HG02642 (cell line): ENCODE measurements at regions not wholly inside any gene's neighbourhood (a gene's known extent, or its start where the extent isn't known, plus 50 kb on each side); places are given as distances from the start of the nearest gene placed in this dataset.
"Not testable (repeated sequence)": the region's sequence is repeated elsewhere in the genome, so short reads cannot be mapped to it uniquely, and the experiment has no call there.

ENCODE experiments used
- ATAC-seq: cut with Tn5 transposase; IDR thresholded peaks from one replicate; pipeline ENCODE4 v1.9.1; 2021; ENCODE audit warnings: mild to moderate bottlenecking; ENCODE audit not compliant: unreplicated experiment, poor library complexity

DNA sequence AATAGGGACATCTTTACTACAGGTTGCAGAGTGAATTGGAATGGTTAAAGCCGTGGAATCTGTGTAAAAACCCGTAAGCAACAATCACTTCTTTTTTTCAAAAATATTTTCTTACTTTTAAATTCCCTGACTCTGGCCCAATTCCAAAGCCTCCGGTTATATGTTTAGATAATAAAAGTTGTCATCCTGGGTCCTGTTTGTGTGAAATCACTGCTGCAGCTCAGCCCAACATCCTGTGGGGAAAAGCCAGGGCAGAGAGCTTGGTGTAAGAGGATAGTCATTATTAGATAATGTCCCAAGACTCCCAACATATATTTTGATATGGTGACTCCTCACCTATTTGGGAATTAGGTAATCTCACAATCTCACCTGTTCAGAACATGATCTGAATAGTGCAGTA, 586.0 kb upstream of the BRINP1 start:
- no peak for ATAC-seq

DNA sequence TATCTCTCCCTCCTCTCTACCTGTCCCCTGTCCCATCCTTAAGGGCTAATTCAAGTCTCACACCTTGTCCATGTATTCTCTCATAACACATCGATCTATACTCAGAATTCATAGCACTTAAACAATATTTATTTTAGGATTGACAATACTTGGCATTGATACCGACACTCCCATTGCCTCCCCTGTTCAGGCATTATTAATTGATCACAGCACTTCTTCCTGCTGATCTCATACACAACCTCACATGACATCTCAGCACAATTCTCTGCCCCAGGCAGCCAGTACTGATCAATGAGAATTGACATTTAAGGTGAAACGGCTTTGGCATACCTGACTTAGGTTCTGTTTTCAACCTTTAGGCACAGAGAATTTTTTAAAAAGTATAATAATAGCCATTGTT, 582.4 kb upstream of the BRINP1 start:
- ATAC-seq, result no peak

DNA sequence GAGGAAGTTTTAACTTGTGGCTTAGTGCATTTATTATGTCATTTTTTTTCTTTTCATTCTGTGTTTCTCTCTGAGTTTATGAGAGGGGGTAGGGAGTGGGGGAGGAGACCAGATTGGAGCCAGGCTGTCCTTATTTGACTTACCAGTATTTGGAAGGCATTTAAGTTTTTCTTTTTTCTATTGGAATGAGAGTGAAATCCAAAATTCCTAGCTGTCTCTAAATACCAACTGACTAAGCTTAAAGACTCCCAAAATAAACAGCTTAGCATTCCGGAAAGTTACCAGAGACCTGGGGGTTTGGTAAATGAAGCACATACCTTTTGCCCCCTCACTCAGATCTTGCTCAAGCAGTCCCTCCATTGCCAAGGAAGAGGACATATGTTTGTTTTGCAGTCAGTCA, 581.9 kb upstream of the BRINP1 start:
- ATAC-seq, result no peak

DNA sequence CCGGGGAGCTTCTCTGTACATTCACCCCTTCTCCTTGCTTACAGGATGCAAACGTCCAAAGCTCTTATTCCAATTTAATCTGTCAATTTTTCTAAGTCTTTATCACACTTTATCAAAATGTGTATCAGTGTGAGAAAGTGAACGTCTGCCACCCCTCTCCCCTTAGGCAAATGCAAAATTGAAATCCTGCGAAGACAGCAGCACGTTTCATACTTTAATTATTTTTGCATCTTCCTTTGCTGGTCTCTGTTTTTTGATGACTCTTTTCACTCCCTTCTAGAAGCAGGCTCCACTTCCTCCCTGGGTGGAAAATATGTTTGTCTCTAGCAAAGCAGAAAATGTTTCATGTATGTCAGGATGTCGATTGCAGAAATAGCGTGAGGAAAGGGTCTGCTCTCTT, 576.5 kb upstream of the BRINP1 start:
- no peak for ATAC-seq

DNA sequence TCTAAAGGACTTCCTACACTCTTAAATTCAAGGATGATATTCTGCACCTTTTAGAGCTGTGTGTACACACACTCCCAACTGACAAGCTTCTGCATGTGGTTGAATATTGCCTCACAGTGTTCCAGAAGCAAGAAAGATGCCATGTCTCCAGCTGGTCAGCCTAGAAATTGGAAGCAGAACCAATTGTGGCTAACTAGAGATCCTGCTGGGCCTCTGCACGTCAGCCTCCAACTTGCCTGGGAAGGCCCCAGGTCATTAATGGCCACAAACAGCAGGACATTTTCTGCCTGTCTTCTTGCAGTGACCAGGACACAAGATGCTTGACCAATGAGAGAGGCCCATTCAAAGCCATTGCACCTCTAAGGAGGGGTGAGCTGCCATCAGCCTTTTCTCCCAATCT, 571.9 kb upstream of the BRINP1 start:
- no peak for ATAC-seq

DNA sequence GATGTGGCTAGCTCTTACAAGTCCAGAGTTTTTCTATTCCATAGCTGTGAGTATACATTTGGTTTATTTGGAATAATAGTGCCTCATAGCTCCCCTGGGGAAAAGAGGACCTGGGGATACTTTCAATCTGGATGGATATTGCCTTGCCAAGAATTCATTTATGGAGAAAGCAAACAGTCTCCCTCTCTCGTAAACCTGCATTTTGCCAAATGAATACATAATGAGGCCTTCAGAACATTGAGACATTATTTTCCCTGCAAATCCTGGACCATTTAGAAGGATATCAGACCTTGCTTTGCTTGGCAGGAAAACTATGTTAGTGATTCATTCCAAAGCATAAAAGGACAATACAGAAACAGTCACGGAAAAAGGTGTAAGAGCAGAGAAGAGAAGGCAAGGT, 569.6 kb upstream of the BRINP1 start:
- no peak for ATAC-seq

DNA sequence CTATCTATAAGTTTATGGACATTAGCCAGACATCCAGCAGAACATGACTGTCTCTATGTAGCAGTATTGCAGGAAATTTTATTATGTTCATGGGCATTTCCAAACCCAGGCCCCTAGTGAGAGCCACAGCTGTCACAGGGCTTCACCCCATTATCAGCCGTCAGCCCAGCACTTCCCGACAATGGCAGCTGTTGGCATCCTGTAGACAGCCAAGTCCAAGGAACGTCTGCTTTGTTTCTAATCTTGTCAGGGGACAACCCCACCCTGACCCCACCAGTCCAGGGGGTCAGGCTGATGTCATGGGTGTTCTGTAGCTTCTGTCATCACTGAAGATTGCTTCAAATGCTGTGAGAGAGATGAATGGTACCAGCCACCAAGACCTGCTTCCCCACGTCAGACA, 565.3 kb upstream of the BRINP1 start:
- ATAC-seq, result no peak

DNA sequence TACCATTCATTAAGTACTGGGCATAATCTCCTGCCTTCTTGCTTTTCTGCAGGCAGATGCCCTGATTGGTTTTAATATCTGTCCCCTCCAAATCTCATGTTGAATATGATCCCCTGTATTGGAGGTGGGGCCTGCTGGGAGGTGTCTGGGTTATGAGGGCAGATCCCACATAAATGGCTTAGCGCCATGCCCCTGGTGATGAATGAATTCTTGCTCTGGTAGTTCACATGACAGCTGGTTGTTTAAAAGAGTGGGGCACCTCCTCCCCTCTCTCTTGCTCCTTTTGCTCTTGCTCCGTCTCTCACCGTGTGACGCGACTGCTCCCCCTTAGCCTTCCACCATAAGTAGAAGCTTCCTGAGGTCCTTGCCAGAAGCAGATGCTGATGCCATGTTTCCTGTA, 564.0 kb upstream of the BRINP1 start:
- ATAC-seq, result no peak

DNA sequence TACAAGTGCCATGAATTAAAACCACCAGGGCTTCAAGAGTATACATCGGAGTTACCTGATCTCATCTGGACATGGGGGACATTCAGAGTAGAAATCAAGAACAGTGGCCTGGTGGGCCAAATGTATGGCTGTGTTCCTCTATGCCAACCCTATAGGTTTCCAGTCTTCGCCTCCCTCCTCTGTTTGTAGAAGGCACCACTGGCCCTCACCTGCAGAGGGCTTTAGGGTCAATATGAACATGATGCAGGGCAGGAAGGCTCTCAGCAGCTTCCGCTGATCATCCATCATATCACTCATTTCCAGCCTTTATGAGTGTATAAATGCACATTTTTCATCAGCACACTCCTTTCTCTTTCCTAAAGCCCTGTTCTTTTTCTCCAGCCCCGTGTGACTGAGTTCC, 555.5 kb upstream of the BRINP1 start:
- no peak for ATAC-seq

DNA sequence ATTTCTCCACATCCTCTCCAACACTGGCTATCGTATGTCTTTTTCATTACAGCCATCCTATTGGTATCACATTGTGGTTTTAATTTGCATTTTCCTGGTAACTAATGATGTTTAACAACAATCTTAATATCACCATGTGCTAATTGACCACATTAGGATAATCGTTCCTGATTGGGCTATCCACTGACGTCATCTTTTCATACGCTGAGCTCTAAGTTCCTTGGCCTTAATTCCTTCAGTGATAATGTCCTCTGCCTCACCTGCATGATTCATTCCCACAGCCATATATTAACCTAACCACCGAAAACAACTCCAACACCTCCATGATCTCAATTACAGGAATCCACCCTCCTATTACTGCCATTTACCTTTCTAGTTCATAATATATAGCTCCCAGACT, 547.9 kb upstream of the BRINP1 start:
- no peak for ATAC-seq

DNA sequence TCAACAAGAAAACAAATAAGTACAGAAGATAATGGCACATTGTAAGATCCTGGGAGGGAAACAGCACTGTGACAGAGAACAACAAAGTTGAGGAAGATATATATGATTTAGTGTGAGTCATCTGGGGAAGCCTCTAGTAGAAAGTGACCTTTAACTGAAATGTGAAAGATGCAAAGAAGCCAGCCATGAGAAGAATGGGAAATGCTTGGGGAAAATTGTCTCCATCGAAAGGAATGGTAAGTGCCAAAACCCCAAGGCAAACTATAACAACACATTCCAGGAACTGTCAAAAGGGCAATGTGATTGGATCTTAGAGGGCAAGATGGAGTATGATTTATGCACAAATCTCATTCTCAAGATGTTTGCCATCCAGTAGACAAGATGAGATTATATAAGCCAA, 537.8 kb upstream of the BRINP1 start:
- ATAC-seq, result no peak

DNA sequence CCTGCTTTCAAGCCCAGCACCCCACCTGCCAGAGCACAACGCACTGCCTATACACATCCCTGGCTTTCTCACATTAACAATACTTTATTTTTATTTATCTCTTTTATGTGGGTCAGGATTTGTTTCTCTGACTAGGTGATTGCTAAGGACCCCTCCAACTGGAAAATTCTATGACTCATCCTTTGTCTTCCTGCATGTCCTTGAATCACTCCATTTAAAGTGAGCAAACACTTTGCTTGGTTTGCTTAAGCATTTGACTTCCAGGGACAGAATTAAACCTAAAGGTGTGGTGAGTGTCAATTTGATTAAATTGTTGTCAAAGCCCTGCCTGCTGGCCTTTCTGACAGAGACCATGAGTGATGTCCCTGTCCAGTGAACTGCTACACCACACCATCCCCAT, 536.5 kb upstream of the BRINP1 start:
- no peak for ATAC-seq

DNA sequence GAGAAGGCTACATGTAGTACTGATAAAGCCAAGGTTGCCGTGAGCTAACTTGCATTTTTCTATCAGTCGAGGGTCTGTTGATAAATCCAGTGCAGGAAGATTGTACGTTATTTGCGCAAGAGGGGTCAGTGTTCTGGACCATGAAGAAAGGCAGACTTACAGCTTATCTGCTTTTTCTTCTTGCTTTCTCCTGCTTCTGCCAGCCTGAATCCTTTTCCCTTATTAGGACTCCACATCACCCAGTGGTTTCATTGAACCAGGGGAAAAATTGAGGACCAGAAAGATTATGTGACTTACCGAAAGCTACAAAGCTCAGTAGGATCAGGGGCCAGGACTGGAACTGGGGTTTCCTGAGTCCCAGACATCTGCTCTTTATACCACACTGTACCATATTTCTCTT, 534.6 kb upstream of the BRINP1 start:
- no peak for ATAC-seq

DNA sequence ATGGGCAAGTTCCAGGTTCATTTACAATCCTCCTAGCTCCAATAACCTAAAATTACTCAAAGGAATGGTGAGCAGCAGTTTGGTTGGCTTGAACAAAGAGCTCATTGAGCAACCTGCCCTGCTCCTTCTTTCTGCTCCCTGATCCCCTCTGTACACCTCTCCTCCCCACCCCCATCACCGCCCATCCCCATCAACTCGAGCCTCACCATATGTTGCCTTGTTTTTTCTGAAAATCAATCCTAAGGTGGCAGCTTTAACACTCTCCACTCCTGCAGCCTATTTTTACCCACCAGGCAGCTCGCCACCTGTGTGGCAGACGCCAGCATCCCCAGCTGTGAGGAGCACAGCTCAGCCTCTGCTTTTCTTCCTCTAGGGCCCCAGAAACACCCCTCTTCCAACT, 533.4 kb upstream of the BRINP1 start:
- no peak for ATAC-seq

DNA sequence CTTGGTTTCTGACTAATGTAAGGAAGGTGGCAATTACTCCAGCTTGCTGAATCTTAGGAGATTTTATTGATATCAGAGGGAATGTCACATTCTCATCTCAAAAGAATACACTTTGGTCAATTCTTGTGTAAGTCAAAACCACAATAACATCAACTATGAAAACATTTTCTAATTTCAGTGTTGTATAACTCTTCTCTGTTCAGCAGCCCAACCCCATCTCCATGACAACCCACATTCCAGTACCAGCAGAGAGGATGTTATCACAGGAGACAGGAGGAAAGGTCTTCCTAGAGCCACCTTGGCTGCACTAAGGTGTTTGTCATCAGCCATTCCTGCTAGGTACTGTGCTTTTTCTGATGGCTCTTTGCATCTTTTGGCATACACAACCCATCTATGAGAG, 529.1 kb upstream of the BRINP1 start:
- no peak for ATAC-seq

DNA sequence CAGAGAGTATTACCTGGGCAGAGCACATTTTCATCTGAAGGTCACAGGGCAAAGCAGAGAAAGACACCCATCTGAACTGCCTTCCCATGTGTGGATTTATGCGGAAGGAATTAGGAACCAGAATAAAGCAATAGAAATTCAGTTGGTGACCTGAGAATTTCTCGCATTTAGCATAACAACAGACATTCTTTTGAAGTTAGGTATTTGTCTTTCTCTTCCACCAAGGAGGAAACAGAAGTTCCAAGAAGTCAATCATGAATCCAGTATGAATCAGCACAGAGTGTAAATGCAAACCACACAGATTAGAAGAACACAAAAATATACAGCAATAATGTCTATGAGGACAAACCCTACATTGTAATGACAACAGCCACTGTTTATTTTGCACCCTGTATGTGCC, 515.2 kb upstream of the BRINP1 start:
- no peak for ATAC-seq

DNA sequence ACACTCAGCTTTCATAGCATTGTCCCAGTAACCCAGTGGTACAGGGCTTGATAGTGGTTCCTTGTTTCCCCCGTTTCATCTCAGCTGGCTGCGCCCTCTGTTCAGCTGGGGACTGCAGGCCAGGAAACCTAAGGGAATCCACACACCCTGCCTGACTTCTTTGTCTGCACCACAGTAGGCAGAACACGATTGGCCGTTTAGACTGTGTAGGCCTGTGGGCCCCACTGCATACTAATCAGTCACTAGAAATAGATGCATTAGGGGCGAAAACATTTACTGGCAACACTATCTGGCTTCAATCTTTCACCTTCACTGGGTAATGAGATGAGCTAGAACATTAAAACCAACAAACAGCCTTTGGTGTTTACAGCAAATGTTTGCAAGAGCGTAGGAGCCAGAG, 512.7 kb upstream of the BRINP1 start:
- ATAC-seq, result no peak

DNA sequence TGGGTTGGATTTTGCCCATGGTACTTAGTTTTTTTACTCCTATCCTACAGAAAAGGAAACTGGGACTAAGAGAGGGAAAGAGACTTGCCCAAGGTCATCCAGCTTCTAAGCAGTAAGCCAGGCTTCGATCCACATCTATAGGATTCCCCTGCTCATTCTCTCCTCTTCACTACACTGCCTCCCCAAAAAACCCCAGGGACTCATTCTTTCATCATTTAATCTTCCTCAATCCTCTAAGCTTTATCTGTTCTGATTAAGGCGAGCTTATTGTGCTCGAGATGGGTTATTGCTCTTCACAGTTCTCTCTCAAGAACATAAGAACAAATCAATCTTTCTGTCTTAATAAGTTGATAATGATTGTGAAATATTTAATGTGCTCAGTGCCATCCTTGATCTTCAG, 511.1 kb upstream of the BRINP1 start:
- no peak for ATAC-seq

DNA sequence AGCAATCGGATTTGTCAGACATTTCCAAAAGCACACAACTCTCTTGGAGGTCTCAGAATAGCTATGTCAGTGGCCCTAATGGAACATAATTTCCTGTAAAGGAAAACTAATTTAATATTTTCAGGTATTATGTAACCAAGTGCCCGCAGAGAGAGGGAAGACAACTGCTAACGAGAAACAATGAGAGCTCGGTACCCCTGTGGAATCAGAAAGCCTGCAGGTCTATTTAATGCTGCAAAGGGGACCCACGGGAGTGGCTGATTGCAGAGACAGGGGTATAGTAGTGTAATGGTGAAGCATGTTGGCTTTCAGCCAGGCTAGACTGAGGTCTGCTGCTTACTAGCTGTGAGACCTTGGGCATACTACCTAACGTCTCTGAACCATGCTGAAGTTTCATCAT, 508.1 kb upstream of the BRINP1 start:
- ATAC-seq, result no peak

DNA sequence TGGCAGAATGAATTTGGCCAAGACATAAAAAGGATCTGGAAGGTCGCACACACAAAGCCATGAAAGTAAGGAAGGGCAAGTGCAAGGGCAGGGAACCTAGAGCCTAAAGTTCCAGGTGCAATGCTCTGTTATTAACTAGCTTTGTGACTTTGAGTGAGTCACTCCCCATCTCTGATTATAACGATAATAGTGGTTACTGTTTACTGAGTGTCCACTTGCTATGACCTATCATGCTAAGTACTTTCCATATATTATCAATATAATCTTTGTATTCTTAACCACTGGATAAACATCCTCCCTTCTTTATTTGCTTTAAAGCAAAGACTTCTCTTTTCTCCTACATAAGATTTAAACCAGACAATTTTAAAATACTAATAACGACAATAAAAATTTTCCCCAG, 504.6 kb upstream of the BRINP1 start:
- no peak for ATAC-seq

DNA sequence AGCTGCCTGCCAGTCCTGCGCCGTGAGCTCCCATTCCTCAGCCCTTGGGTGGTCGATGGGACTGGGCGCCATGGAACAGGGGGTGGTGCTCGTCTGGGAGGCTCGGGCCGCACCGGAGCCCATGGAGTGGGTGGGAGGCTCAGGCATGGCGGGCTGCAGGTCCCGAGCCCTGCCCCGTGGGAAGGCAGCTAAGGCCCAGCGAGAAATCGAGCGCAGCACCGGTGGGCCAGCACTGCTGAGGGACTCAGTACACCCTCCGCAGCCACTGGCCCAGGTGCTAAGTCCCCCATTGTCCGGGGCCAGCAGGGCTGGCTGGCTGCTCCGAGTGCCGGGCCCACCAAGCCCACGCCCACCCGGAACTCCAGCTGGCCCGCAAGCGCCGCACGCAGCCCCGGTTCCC, 501.0 kb upstream of the BRINP1 start:
- not testable (repeated sequence) for ATAC-seq

DNA sequence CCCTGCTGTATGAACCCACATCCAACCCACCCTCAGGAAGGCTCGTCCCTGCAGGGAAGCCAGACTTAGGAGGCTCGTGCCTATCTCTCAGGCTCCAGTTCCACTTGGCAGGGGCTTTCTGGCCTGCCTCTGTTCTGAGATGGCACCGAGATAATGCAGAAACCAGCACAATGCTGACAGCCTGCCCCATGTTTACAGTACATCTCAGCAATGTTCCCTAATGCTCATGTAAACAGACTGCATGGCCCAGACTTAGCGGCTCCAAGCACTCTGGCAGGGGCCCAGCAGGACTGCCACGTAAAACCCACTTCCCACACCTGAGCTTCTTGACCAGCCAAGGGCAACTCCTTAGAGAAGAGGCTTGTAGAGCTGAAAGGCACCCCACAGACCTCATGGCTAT, 499.5 kb upstream of the BRINP1 start:
- ATAC-seq, result no peak

DNA sequence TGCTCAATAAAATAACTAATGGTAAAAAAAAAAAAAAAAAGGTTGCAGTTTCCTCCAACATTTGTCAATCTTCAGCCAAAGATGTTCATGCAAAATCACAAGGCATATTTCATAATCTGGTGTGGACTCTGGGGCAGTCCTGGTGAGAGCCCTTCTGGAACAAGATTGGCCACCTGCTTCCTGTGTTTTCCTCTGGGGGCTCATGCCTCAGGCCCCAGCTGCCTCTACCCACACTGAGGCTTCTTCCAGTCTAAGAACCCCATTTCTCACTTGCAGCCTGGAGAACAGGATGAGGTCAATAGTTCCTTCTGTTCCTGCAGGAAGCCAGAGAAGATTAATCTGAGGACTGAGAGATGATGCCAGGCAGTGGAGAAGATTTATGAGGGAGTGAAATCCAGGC, 492.6 kb upstream of the BRINP1 start:
- ATAC-seq, result no peak

DNA sequence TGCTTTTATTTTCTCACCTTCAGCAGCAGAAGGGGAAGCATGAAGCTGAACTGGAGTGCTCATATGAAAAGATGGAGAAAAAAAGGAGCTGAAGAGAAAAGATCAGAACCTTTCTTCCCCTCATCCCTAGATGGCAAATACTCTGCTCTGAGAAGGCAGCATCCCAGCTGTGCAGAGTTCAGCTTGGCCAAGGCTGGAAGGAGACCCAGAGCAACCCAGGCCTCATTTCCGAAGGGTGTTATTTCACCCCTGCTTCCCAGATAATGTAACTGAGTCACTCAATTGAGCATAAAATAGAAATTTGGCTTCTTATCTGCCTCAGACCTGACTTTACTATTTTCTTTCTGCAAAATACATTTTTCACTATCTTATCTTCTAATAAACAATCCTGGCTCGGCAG, 489.9 kb upstream of the BRINP1 start:
- no peak for ATAC-seq
